HAP-1 (cell line): ENCODE measurements at regions not wholly inside any gene's neighbourhood (a gene's known extent, or its start where the extent isn't known, plus 50 kb on each side); places are given as distances from the start of the nearest gene placed in this dataset.
"Not testable (repeated sequence)": the region's sequence is repeated elsewhere in the genome, so short reads cannot be mapped to it uniquely, and the experiment has no call there.

Experiments used
- DNase-seq, 2 experiments: peaks; one replicate each; pipeline ENCODE4 v3.0.0-alpha.2; 2016 to 2020; ENCODE audit warnings: low spot score in 2 of 2
- H3K27me3 ChIP-seq: fragments of 250-450 bp; sonication (Bioruptor Pico); 2 replicates; pipeline ENCODE4 v1.5.1; 2020; ENCODE audit warnings: low read depth, mild to moderate bottlenecking, moderate library complexity
- H3K36me3 ChIP-seq: fragments of 250-450 bp; sonication (Bioruptor Pico); replicated peaks from 2 replicates; pipeline ENCODE4 v1.5.1; 2020; ENCODE audit warnings: mild to moderate bottlenecking
- H3K4me1 ChIP-seq: fragments of 250-450 bp; sonication (Bioruptor Pico); 2 replicates; pipeline ENCODE4 v1.5.1; 2020; ENCODE audit warnings: mild to moderate bottlenecking
- H3K4me3 ChIP-seq: fragments of 250-450 bp; sonication (Bioruptor Pico); 2 replicates; pipeline ENCODE4 v1.5.1; 2020; ENCODE audit warnings: mild to moderate bottlenecking, moderate library complexity
- H3K9me3 ChIP-seq: fragments of 250-450 bp; sonication (Bioruptor Pico); 2 replicates; pipeline ENCODE4 v1.5.1; 2020; ENCODE audit warnings: mild to moderate bottlenecking, moderate library complexity
- in situ Hi-C: fragments of 300-500 bp; cut with MboI; formaldehyde crosslinking; loops from 3 replicates; pipeline ENCODE4 v1.14.3; 2020; ENCODE audit warnings: low sequenced_read_pairs, inconsistent platforms, mixed read lengths

DNA sequence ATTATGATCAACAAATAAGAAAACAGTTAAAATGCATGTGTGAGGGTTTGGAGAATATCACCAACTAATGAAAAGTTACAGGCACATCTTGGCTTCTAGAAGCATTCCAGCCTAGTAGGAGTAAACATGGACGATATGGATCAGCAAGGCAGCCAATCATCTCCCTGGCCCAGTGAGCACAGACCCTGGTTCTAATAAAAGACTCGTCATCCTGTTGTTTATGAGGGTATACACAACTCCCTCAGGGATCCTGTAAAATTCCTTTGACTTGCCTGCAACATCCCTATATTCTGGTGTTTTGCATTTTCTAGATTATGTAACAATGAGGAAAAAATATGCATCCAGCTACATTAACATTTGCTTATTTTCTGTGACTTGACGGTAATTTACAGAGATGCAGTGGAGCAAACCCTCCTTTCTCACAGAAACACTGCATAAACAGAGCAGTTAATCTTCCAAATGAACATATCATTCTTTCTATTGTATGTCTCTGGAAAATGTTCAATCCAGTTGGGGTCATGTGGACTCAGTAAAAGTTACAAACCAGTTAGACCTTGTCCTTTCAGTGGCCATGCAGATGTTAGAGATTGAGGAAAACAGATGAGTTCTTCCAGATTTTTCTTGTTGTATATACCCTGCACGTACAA, 88.9 kb upstream of the NDP start:
- H3K36me3 ChIP-seq = no peaks in the 10 kb centered on the region
- no peaks in the 10 kb centered on the region for H3K9me3 ChIP-seq
- no peaks in the 10 kb centered on the region for H3K27me3 ChIP-seq
- H3K4me3 ChIP-seq = no peak overlapping the region
- peak in 1 of 2 experiments; percentile 10 for DNase-seq
- in situ Hi-C loops = no loop called here
- H3K4me1 ChIP-seq = no peaks in the 10 kb centered on the region

DNA sequence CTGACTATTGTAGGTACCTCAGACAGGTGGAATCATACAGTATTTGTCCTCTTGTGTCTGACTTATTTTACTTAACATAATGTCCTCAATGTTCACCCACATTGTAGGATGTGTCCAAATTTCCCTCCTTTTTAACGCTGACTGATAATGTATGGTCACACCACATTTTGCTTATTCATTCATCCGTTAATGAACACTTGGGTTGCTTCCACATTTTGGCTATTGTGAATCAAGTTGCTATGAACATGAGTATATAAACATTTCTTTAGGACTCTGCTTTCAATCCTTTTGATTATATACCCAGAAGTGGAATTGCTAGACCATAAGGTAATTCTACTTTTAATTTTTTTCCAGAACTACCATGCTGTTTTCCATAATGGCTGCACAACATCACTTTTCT, 87.0 kb upstream of the NDP start:
- H3K9me3 ChIP-seq = no peaks in the 10 kb centered on the region
- in situ Hi-C loops = no loop called here
- no peak for DNase-seq

DNA sequence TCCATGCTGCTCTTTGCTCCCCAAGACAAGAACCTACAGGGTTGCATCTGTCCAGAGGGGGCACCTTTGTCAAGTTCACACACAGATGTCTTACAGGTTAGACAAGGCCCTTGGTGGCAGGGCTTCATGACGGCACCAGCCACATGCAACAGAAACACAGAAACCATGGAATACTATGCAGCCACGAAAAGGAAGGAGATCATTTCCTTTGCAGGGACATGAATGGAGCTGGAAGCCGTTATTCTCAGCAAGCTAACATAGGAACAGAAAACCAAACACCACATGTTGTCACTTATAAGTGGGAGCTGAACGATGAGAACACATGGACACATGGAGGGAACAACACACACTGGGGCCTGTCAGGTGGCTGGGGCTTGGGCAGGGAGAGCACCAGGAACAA, 85.1 kb upstream of the NDP start:
- Histone ChIP-seq H3K9me3 (no peaks in the 10 kb centered on the region), H3K36me3 (no peaks in the 10 kb centered on the region), H3K4me1 (no peaks in the 10 kb centered on the region), H3K27me3 (no peaks in the 10 kb centered on the region; the same call in 1 of the 2 replicates), H3K4me3 (no peak overlapping the region)
- in situ Hi-C loops = no loop called here
- DNase-seq = no peak

More for the DNA sequence above, 87.0 kb upstream of the NDP start:
- no peaks in the 10 kb centered on the region for H3K4me1 ChIP-seq
- H3K4me3 ChIP-seq = no peak overlapping the region
- no peaks in the 10 kb centered on the region for H3K36me3 ChIP-seq
- no peaks in the 10 kb centered on the region for H3K27me3 ChIP-seq

DNA sequence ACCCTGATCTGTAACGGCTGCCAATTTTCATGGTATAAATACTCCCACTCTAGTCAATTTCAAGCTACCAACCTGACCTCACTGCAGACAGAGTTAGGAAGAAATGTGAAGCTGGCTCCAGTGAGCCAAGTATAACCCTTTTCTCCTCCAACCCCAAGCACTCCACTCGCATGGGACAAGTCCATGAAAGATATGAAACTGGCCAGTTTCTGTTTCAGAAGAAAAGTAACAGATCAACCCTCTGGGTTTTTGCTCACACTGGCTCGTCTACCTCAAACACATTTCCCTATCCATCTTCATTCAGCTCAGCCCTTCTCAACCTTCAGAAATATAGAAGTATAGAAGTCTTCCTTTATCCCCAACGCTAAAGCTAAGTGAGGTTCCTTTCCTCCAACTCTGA, 82.4 kb upstream of the NDP start:
- no peaks in the 10 kb centered on the region for H3K36me3 ChIP-seq
- DNase-seq = no peak
- H3K4me1 ChIP-seq = no peaks in the 10 kb centered on the region
- no peak overlapping the region for H3K4me3 ChIP-seq
- no peaks in the 10 kb centered on the region for H3K9me3 ChIP-seq
- no peaks in the 10 kb centered on the region; the same call in 1 of the 2 replicates for H3K27me3 ChIP-seq
- in situ Hi-C loops = no loop called here

DNA sequence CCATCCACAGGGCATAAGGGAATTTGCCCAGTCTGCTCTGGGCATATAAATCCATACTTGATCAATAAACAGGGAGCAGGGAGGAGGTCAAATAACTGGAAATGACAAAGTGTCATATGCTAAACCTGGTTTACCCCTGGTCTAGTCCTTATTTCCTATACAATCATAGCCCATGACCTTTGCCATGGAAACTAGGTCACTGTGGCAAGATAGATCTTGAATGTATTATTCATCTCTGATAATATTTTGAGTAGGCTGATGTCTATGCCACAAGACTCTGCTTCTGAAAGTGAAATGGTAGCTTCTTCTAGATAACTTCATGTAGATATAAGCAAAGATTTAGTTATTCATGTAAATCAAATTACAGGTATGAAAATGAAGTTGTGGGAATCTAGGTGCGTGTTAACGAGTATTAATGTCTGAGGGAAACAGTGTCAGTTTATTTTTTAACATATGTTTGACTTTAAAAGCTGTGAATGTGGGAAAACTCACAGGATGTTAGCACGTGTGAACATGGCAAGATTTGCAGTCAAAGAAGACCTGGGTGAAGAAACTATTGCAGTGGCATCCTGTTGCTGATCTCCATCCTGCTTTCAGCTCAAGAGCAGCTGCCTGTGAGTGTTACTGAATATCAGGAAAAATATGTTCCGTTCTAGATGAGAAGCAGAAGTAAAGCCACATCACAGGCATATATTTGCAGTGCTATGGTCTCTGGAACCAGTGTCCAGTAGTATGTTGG, 81.8 kb upstream of the NDP start:
- no peak for DNase-seq
- Histone ChIP-seq H3K36me3 (no peaks in the 10 kb centered on the region), H3K27me3 (no peaks in the 10 kb centered on the region; the same call in 1 of the 2 replicates), H3K9me3 (no peaks in the 10 kb centered on the region), H3K4me3 (no peak overlapping the region), H3K4me1 (no peaks in the 10 kb centered on the region)
- in situ Hi-C loops = no loop called here

DNA sequence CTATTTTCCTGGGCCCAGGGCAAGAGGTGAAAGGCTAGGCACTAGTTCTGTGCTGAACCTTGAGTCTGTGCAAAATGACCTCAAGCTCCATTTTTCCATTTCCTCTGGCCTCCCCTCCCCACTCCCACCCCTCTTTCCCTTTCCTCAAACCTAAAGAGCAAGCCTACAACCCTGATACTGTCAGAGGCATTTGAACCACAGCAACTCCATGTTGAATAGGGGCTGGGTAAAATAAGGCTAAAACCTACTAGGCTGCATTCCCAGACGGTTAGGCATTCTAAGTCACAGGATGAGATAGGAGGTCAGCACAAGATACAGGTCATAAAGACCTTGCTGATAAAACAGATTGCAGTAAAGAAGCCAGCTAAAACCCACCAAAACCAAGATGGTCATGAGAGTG, 71.9 kb upstream of the NDP start:
- H3K27me3 ChIP-seq, H3K4me3 ChIP-seq, in situ Hi-C loops, H3K9me3 ChIP-seq, DNase-seq, H3K36me3 ChIP-seq, H3K4me1 ChIP-seq: not testable (repeated sequence)

DNA sequence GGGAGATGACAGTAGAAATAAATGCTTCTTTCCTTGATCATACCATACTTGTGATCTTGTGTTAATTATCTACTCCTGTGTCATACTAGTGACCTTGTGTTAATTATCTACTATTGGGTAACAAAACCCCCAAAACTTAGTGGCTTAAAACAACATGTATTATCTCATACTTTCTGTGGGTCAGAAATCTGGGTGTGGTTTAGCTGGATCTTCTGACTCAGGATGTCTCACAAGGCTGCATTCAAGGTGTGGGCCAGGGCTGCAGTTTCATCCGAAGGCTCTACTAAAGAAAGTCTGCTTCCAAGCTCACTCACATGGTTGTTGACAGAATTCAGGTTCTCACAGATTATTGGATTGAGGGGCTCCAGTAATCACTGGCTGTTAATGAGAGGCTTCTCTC, 70.3 kb upstream of the NDP start:
- no peaks in the 10 kb centered on the region for H3K4me1 ChIP-seq
- DNase-seq = no peak
- no peaks in the 10 kb centered on the region for H3K27me3 ChIP-seq
- H3K9me3 ChIP-seq = no peaks in the 10 kb centered on the region
- H3K4me3 ChIP-seq = no peak overlapping the region
- no peaks in the 10 kb centered on the region for H3K36me3 ChIP-seq
- in situ Hi-C loops = no loop called here

DNA sequence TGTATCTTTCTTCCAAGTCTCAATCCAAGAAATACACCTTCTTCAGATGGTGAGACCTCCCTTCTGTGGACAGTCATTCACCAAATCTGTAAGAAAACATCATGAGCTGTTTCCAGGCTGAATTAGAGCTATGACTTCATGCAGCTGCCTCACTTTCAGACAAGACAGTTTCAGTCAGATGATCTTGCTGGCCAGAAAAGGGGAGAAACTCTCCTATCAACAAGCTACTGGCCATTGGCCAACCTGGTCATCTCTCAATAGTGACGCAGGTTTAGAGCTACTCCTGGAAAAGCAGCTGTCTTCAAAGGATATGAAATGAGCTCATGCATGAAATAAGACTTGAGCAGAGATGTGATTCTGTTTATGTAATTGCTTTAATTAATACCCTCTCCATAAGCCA, 69.6 kb upstream of the NDP start:
- in situ Hi-C loops = no loop called here
- H3K9me3 ChIP-seq = no peaks in the 10 kb centered on the region
- no peak overlapping the region for H3K4me3 ChIP-seq
- H3K4me1 ChIP-seq = no peaks in the 10 kb centered on the region
- H3K27me3 ChIP-seq = no peaks in the 10 kb centered on the region
- no peak for DNase-seq
- no peaks in the 10 kb centered on the region for H3K36me3 ChIP-seq

DNA sequence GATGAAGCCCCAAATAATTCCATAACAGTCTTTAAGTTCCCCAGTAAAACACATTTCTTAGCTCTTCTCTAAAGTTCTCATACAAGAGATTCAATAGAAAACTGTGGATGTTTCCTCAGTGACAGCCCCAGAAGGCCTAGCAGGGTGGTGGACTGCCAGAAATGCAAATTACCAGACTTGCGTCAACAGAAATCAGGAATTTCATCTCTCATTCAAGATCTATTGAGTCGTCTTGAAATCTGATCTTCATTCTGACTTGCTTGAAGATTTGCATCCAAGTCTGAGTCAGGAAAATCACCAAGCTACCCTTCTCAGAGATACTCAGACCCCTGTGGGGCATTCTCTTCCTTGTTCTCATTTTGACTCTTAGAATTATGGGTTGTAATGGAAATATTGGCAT, 68.9 kb upstream of the NDP start:
- in situ Hi-C loops = no loop called here
- no peaks in the 10 kb centered on the region for H3K36me3 ChIP-seq
- no peaks in the 10 kb centered on the region for H3K27me3 ChIP-seq
- no peaks in the 10 kb centered on the region for H3K9me3 ChIP-seq
- H3K4me1 ChIP-seq = no peaks in the 10 kb centered on the region
- no peak overlapping the region for H3K4me3 ChIP-seq
- DNase-seq = no peak

DNA sequence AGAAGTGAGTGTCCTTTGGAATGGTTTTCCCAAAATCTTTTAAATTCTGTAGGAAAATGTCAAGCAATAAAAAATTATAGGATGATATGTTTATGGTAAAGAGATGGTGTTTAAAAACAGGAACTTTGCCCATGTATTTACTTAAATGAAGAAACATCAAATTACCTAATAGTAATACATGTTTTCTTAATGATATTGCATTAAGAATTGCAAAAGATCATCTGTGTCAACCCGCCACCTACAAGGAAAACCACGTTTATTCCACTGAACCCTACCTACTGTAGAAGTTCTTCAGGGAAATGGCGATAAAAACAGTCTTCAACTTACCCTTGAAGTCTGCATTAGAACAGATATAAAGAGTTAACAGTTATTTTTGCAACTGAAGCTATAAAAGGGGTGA, 67.2 kb upstream of the NDP start:
- H3K9me3 ChIP-seq = no peaks in the 10 kb centered on the region
- H3K27me3 ChIP-seq = no peaks in the 10 kb centered on the region
- in situ Hi-C loops = no loop called here
- H3K4me3 ChIP-seq = no peak overlapping the region
- H3K4me1 ChIP-seq = no peaks in the 10 kb centered on the region
- DNase-seq = no peak
- H3K36me3 ChIP-seq = no peaks in the 10 kb centered on the region

DNA sequence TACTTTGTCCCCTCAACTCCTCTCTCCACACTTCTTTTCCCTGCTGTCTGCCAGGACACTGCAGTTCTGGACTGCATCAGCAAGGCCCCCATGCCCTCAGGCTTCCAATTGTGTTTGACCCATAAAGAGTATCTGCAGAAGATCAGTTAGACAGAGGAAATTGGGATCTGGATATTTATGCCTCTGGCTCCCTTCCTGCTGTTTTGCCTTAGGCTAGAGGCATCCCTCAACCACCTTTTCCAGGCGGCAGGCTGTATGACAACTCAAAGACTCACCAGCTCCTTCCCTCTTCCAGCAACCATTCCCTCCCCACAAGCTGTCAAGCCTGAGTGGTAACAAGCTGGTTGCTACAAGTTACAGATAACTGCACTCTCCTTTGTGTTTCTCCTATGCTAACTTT, 66.4 kb upstream of the NDP start:
- no peak for DNase-seq
- Histone ChIP-seq H3K9me3 (no peaks in the 10 kb centered on the region), H3K4me3 (no peak overlapping the region), H3K36me3 (no peaks in the 10 kb centered on the region), H3K4me1 (no peaks in the 10 kb centered on the region), H3K27me3 (no peaks in the 10 kb centered on the region)
- in situ Hi-C loops = no loop called here

DNA sequence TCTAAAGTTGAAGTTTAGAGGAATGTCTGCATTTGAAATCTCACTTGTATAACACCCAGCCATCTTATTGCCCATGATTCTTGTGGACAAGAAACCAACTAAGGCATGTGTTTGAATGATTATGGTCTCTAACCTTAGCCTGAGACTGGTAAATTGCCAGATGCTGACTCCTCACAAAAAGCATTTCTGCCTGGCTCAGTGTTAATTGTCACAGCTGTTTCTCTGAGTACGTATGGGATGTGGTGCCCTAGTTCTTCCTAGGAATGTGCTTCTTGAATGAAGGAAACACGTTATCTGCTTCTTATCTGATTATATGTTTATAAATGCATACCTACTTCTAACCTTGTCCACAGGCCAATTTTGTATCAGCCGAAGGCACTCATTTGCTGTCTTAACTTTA, 63.1 kb upstream of the NDP start:
- Histone ChIP-seq H3K36me3 (no peaks in the 10 kb centered on the region), H3K4me1 (no peaks in the 10 kb centered on the region), H3K9me3 (no peaks in the 10 kb centered on the region), H3K27me3 (no peaks in the 10 kb centered on the region), H3K4me3 (no peak overlapping the region)
- DNase-seq = no peak
- in situ Hi-C loops = no loop called here

DNA sequence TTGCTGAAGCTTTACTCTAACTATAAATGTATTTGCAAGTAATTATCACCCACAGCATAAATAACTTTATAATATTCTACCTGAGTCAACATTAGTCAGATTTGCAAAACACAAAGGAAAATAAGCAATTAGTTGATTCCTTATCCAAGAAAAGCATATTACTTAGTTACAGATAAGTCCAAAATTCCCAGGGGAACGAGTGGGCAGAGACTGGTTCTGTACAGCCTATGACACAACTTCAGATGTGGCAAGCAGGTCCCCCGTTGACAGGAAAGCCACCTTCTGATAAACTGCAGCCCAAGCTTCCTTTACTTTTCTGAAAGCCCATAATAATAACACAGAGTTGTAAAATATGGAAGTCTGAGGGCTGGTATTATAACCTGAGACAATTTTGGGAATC, 62.4 kb upstream of the NDP start:
- H3K36me3 ChIP-seq = no peaks in the 10 kb centered on the region
- in situ Hi-C loops = no loop called here
- H3K9me3 ChIP-seq = no peaks in the 10 kb centered on the region
- DNase-seq = no peak
- H3K4me1 ChIP-seq = no peaks in the 10 kb centered on the region
- no peak overlapping the region for H3K4me3 ChIP-seq
- no peaks in the 10 kb centered on the region for H3K27me3 ChIP-seq

DNA sequence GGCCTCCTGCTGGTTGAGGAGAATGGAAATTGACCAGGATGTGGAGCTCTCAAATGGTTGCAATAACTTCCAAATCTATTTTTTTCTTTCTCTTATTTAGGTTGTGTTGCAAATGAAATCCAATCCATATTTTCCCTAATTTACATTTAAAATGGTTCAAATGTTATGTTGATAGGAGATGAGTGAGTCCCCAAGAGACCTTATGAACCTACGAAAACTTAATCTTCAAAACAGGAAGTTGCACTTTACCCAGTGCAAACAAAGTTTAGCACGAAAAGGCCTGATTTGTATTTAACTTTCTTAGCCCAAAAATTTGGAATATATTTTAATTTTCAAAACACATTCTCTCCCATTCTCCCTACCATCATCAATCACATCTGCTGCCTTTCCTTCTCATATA, 59.3 kb upstream of the NDP start:
- DNase-seq = no peak
- Histone ChIP-seq H3K36me3 (no peaks in the 10 kb centered on the region), H3K27me3 (no peaks in the 10 kb centered on the region), H3K9me3 (no peaks in the 10 kb centered on the region), H3K4me3 (no peak overlapping the region), H3K4me1 (no peaks in the 10 kb centered on the region)
- in situ Hi-C loops = no loop called here

DNA sequence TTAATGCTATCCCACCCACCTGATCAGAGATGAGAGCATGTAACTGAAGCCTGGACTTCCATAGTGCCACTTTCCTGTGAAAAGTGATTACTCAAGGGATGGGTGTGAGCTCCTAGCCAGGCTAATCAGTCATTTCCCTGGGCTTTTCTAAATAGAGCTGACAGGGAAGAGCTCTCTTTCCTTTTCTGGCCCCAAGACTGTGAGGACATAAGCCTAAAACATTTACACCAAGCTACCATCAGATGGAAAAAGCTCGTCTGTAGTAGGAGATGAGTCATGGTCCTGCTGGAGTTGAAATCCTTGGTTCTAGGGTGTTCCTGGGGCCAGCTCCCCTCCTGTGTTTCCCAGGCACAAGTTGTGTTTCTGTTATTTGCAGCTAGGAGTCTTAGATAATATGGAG, 52.4 kb upstream of the NDP start:
- no peaks in the 10 kb centered on the region for H3K27me3 ChIP-seq
- no peak overlapping the region for H3K4me3 ChIP-seq
- H3K9me3 ChIP-seq = no peaks in the 10 kb centered on the region
- no peaks in the 10 kb centered on the region for H3K4me1 ChIP-seq
- no peak for DNase-seq
- H3K36me3 ChIP-seq = no peaks in the 10 kb centered on the region
- in situ Hi-C loops = no loop called here
